ENCODE measurements at regions not wholly inside any gene's neighbourhood (a gene's known extent, or its start where the extent isn't known, plus 50 kb on each side); places are given as distances from the start of the nearest gene placed in this dataset.
"Not testable (repeated sequence)": the region's sequence is repeated elsewhere in the genome, so short reads cannot be mapped to it uniquely, and the experiment has no call there.

- Histone ChIP-seq H3K9me3 (ENCODE audit: control insufficient read depth in 4 of 4, insufficient read depth in 3 of 4, low read length in 3 of 4) (peaks cover 0 to 3% (median 0%) of the 10 kb centered on the region in 4 donors), H3K36me3 (ENCODE audit: control insufficient read depth in 4 of 4, insufficient read depth in 4 of 4, low read length in 4 of 4) (no peaks in the 10 kb centered on the region), H3K27ac (ENCODE audit: low read depth in 1 of 2, low read length in 1 of 2) (no peak overlapping the region), H3K4me1 (ENCODE audit: control insufficient read depth in 5 of 5, insufficient read depth in 5 of 5, low read length in 5 of 5) (no peaks in the 10 kb centered on the region), H3K4me3 (no peak overlapping the region), H3K9ac (ENCODE audit: insufficient read depth in 1 of 2, low read length in 2 of 2) (no peak overlapping the region), H3K27me3 (ENCODE audit: control insufficient read depth in 3 of 3, insufficient read depth in 3 of 3, low read length in 2 of 3) (peaks cover 3 to 9% (median 7%) of the 10 kb centered on the region in 3 donors)
- ATAC-seq (ENCODE audit: insufficient read depth, low FRiP score) (no peak), DNase-seq (no peak)
- 63 to 92% methylated on average over 2 of the region's 2 CpGs for WGBS, 2 donors
- TF ChIP-seq CTCF (IDR thresholded peaks at IDR 0.05; ENCODE audit: control extremely low read depth, extremely low read depth) = no peak
Measured at GRCh38 chrX:69424910-69425309, 79.2 kb upstream of the NALF2 start.

GRCh38 chrX:69424161-69424560 lies 80.0 kb upstream of the NALF2 start:
- H3K27me3 ChIP-seq (ENCODE audit: control insufficient read depth in 3 of 3, insufficient read depth in 3 of 3, low read length in 2 of 3) = peaks cover 0 to 7% (median 3%) of the 10 kb centered on the region in 3 donors
- no peak for ATAC-seq (ENCODE audit: insufficient read depth, low FRiP score)
- TF ChIP-seq CTCF (IDR thresholded peaks at IDR 0.05; ENCODE audit: control extremely low read depth, extremely low read depth) = no peak
- no peak overlapping the region for H3K4me3 ChIP-seq
- H3K4me1 ChIP-seq (ENCODE audit: control insufficient read depth in 5 of 5, insufficient read depth in 5 of 5, low read length in 5 of 5) = no peaks in the 10 kb centered on the region
- DNase-seq = peak in 2 of 3 donors; percentile 7 to 13
- H3K27ac ChIP-seq (ENCODE audit: low read depth in 1 of 2, low read length in 1 of 2) = no peak overlapping the region
- H3K9ac ChIP-seq (ENCODE audit: insufficient read depth in 1 of 2, low read length in 2 of 2) = no peak overlapping the region
- H3K36me3 ChIP-seq (ENCODE audit: control insufficient read depth in 4 of 4, insufficient read depth in 4 of 4, low read length in 4 of 4) = no peaks in the 10 kb centered on the region
- peaks cover 0 to 3% (median 0%) of the 10 kb centered on the region in 4 donors for H3K9me3 ChIP-seq (ENCODE audit: control insufficient read depth in 4 of 4, insufficient read depth in 3 of 4, low read length in 3 of 4)

- not testable (repeated sequence) for ATAC-seq (ENCODE audit: insufficient read depth, low FRiP score); DNase-seq; H3K9me3 ChIP-seq (ENCODE audit: control insufficient read depth in 4 of 4, insufficient read depth in 3 of 4, low read length in 3 of 4); H3K4me1 ChIP-seq (ENCODE audit: control insufficient read depth in 5 of 5, insufficient read depth in 5 of 5, low read length in 5 of 5); H3K27me3 ChIP-seq (ENCODE audit: control insufficient read depth in 3 of 3, insufficient read depth in 3 of 3, low read length in 2 of 3); H3K9ac ChIP-seq (ENCODE audit: insufficient read depth in 1 of 2, low read length in 2 of 2); H3K27ac ChIP-seq (ENCODE audit: low read depth in 1 of 2, low read length in 1 of 2); H3K4me3 ChIP-seq; H3K36me3 ChIP-seq (ENCODE audit: control insufficient read depth in 4 of 4, insufficient read depth in 4 of 4, low read length in 4 of 4)
- 93 to 96% methylated on average over 9 to 17 of the region's 19 CpGs for WGBS, 2 donors
Measured at GRCh38 chrX:69422208-69422607, 81.9 kb upstream of the NALF2 start.

- WGBS, 2 donors = 94 to 100% methylated on average over 1 of the region's 1 CpG
- Histone ChIP-seq H3K9me3 (ENCODE audit: control insufficient read depth in 4 of 4, insufficient read depth in 3 of 4, low read length in 3 of 4) (peaks cover 0 to 8% (median 2%) of the 10 kb centered on the region in 4 donors), H3K27me3 (ENCODE audit: control insufficient read depth in 3 of 3, insufficient read depth in 3 of 3, low read length in 2 of 3) (peaks cover 0 to 5% (median 0%) of the 10 kb centered on the region in 3 donors), H3K4me1 (ENCODE audit: control insufficient read depth in 5 of 5, insufficient read depth in 5 of 5, low read length in 5 of 5) (no peaks in the 10 kb centered on the region), H3K36me3 (ENCODE audit: control insufficient read depth in 4 of 4, insufficient read depth in 4 of 4, low read length in 4 of 4) (no peaks in the 10 kb centered on the region), H3K9ac (ENCODE audit: insufficient read depth in 1 of 2, low read length in 2 of 2) (no peak overlapping the region), H3K4me3 (no peak overlapping the region), H3K27ac (ENCODE audit: low read depth in 1 of 2, low read length in 1 of 2) (no peak overlapping the region)
- no peak for ATAC-seq (ENCODE audit: insufficient read depth, low FRiP score)
- no peak for TF ChIP-seq CTCF (IDR thresholded peaks at IDR 0.05; ENCODE audit: control extremely low read depth, extremely low read depth)
- DNase-seq = no peak
Measured at GRCh38 chrX:69415698-69416097, 88.4 kb upstream of the NALF2 start.

Data from lung (tissue), 11 donors.